ENCODE measurements at regions not wholly inside any gene's neighbourhood (a gene's known extent, or its start where the extent isn't known, plus 50 kb on each side); places are given as distances from the start of the nearest gene placed in this dataset.

- no peaks in the 10 kb centered on the region for H4K20me1 ChIP-seq (ENCODE audit: low read depth, low read length)
- H3K36me3 ChIP-seq (ENCODE audit: low read length) = no peaks in the 10 kb centered on the region
- TF ChIP-seq EZH2phosphoT487 (conservative IDR thresholded peaks at IDR 0.05; ENCODE audit: low read length) = no peak
- TF ChIP-seq, protein P1, sequence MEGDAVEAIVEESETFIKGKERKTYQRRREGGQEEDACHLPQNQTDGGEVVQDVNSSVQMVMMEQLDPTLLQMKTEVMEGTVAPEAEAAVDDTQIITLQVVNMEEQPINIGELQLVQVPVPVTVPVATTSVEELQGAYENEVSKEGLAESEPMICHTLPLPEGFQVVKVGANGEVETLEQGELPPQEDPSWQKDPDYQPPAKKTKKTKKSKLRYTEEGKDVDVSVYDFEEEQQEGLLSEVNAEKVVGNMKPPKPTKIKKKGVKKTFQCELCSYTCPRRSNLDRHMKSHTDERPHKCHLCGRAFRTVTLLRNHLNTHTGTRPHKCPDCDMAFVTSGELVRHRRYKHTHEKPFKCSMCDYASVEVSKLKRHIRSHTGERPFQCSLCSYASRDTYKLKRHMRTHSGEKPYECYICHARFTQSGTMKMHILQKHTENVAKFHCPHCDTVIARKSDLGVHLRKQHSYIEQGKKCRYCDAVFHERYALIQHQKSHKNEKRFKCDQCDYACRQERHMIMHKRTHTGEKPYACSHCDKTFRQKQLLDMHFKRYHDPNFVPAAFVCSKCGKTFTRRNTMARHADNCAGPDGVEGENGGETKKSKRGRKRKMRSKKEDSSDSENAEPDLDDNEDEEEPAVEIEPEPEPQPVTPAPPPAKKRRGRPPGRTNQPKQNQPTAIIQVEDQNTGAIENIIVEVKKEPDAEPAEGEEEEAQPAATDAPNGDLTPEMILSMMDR (IDR thresholded peaks at IDR 0.05; ENCODE audit: insufficient read depth, low read length, poor library complexity, severe bottlenecking) = no peak
Measured at GRCh38 chr5:44242791-44243190, 146.4 kb downstream of the FGF10 start.

DNA sequence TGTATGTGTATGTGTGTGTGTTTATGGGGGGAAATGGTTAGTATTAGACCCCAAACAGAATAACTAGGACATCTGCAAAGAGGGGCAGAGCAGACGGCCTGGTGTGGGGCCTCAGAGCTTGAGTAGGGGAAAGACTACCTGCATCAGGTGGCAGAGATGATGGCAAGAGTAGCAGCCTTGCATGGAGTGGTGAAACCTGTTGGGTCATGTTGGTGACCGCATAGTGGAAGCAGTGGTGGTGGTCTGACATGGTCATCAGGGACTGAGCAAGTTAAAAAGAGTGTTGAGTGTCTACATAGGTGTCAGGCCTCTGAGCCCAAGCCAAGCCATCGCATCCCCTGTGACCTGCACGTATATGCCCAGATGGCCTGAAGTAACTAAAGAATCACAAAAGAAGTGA, 153.2 kb downstream of the FGF10 start:
- Histone ChIP-seq H3K9me3 (ENCODE audit: insufficient read depth, low read length) (no peaks in the 10 kb centered on the region), H4K20me1 (ENCODE audit: low read depth, low read length) (no peaks in the 10 kb centered on the region), H3K27ac (ENCODE audit: low read depth, low read length) (no peak overlapping the region), H3K4me3 (ENCODE audit: insufficient read depth, low read length, poor library complexity, severe bottlenecking) (no peak overlapping the region), H3F3A (ENCODE audit: insufficient read depth) (no peaks in the 10 kb centered on the region), H3K36me3 (ENCODE audit: low read length) (no peaks in the 10 kb centered on the region), H3K79me2 (ENCODE audit: insufficient read depth, low read length) (no peaks in the 10 kb centered on the region), H3K9ac (ENCODE audit: low read length) (no peak overlapping the region), H3K9me2 (replicated peaks; ENCODE audit: insufficient read depth, low read length) (no peaks in the 10 kb centered on the region), H3K4me2 (ENCODE audit: low read depth, low read length, poor library complexity, severe bottlenecking) (no peak overlapping the region), H2AFZ (ENCODE audit: low read depth, low read length, severe bottlenecking) (no peak overlapping the region), H3K27me3 (ENCODE audit: low read length) (no peaks in the 10 kb centered on the region)
- TF ChIP-seq EZH2phosphoT487 (conservative IDR thresholded peaks at IDR 0.05; ENCODE audit: low read length) = no peak
- TF ChIP-seq, protein P1 (IDR thresholded peaks at IDR 0.05; ENCODE audit: insufficient read depth, low read length, poor library complexity, severe bottlenecking) = no peak

More at GRCh38 chr5:44242791-44243190, 146.4 kb downstream of the FGF10 start:
- H3K9ac ChIP-seq (ENCODE audit: low read length) = no peak overlapping the region
- no peaks in the 10 kb centered on the region for H3K9me3 ChIP-seq (ENCODE audit: insufficient read depth, low read length)
- no peaks in the 10 kb centered on the region for H3K27me3 ChIP-seq (ENCODE audit: low read length)
- H3F3A ChIP-seq (ENCODE audit: insufficient read depth) = no peaks in the 10 kb centered on the region
- H2AFZ ChIP-seq (ENCODE audit: low read depth, low read length, severe bottlenecking) = no peak overlapping the region
- H3K9me2 ChIP-seq (replicated peaks; ENCODE audit: insufficient read depth, low read length) = no peaks in the 10 kb centered on the region
- H3K79me2 ChIP-seq (ENCODE audit: insufficient read depth, low read length) = no peaks in the 10 kb centered on the region
- H3K27ac ChIP-seq (ENCODE audit: low read depth, low read length) = no peak overlapping the region
- H3K4me3 ChIP-seq (ENCODE audit: insufficient read depth, low read length, poor library complexity, severe bottlenecking) = no peak overlapping the region
- H3K4me2 ChIP-seq (ENCODE audit: low read depth, low read length, poor library complexity, severe bottlenecking) = no peak overlapping the region

DNA sequence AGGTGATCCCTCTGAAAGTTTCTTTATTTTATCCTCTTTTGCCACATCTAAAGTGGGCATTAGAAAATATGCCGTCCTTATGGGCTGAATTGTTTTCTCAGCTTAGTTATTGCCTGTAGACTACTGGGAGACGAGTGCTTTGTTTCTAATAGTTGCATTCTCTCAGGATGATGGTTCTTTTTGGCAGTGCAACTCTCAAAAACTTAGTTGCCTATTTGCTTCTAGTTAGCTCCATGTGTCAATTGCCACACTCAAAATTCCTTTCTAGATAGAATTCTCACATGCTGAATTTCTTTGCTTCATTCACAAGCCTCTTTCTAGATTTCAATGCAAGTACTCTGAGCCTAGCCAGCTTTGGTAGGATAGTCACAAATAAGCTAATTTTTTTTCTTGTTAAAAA, 155.5 kb downstream of the FGF10 start:
- TF ChIP-seq EZH2phosphoT487 (conservative IDR thresholded peaks at IDR 0.05; ENCODE audit: low read length) = no peak
- TF ChIP-seq, protein P1 (IDR thresholded peaks at IDR 0.05; ENCODE audit: insufficient read depth, low read length, poor library complexity, severe bottlenecking) = no peak
- Histone ChIP-seq H3K4me2 (ENCODE audit: low read depth, low read length, poor library complexity, severe bottlenecking) (no peak overlapping the region), H3K9me3 (ENCODE audit: insufficient read depth, low read length) (no peaks in the 10 kb centered on the region), H4K20me1 (ENCODE audit: low read depth, low read length) (no peaks in the 10 kb centered on the region), H3K27ac (ENCODE audit: low read depth, low read length) (no peak overlapping the region), H3K4me3 (ENCODE audit: insufficient read depth, low read length, poor library complexity, severe bottlenecking) (no peak overlapping the region), H3K27me3 (ENCODE audit: low read length) (no peaks in the 10 kb centered on the region), H3F3A (ENCODE audit: insufficient read depth) (no peaks in the 10 kb centered on the region), H2AFZ (ENCODE audit: low read depth, low read length, severe bottlenecking) (no peak overlapping the region), H3K79me2 (ENCODE audit: insufficient read depth, low read length) (no peaks in the 10 kb centered on the region), H3K9ac (ENCODE audit: low read length) (no peak overlapping the region), H3K36me3 (ENCODE audit: low read length) (no peaks in the 10 kb centered on the region), H3K9me2 (replicated peaks; ENCODE audit: insufficient read depth, low read length) (no peaks in the 10 kb centered on the region)

All from SU-DHL-6 (cell line).